ENCODE measurements at regions not wholly inside any gene's neighbourhood (a gene's known extent, or its start where the extent isn't known, plus 50 kb on each side); places are given as distances from the start of the nearest gene placed in this dataset.

DNA sequence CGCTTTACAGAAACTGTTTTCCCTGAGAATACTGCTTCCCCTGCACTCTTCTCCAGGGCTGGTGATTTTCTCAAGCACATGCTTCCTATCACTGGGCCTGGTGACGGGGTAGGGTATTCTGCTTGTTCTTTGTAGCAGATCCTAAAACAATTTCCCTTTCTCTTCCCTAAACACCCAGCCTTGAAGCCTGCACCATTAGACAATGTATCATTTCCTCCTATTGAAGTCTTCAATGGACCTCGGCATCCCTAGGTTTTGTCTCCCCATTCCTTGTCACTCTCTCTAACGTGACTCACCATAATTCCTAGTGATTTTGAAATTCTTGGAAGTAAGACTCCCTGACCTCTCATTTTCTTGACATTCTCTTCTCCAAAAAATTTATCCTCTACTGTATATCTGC, 109.5 kb upstream of the GHITM start:
- Histone ChIP-seq H3K9ac (ENCODE audit: low read length) (no peak overlapping the region), H3K36me3 (ENCODE audit: control insufficient read depth, insufficient read depth, low read length) (no peaks in the 10 kb centered on the region), H3K27ac (ENCODE audit: low read depth, low read length) (no peak overlapping the region), H3K4me3 (ENCODE audit: low read depth, low read length) (no peak overlapping the region), H3K4me1 (ENCODE audit: control insufficient read depth, insufficient read depth, low read length) (no peaks in the 10 kb centered on the region), H3K27me3 (ENCODE audit: control insufficient read depth, insufficient read depth, low read length) (no peaks in the 10 kb centered on the region), H3K9me3 (ENCODE audit: control insufficient read depth, insufficient read depth, low read depth, low read length) (no peaks in the 10 kb centered on the region; the same call in 1 of the 2 replicates)

DNA sequence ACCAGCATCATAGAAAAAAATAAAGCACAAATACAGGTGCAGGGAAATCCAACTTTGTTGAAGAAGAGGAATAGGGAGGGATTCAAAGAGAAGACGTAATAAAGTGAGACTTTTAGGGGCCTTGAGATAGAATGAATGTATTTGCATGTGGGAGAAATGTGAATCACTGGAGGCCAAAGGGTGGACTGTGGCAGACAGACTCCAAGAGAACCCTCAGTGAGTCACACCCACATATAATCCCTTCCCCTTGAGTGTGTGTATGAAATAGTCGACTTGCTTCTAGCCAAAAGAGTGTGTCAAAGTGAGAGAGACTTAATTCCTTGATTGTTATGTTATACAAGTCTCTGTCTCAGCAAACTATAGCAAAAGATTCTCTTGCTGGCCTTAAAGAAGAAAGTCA, 101.3 kb upstream of the GHITM start:
- Histone ChIP-seq H3K9me3 (ENCODE audit: control insufficient read depth, insufficient read depth, low read depth, low read length) (no peaks in the 10 kb centered on the region; the same call in 1 of the 2 replicates), H3K27me3 (ENCODE audit: control insufficient read depth, insufficient read depth, low read length) (no peaks in the 10 kb centered on the region)

DNA sequence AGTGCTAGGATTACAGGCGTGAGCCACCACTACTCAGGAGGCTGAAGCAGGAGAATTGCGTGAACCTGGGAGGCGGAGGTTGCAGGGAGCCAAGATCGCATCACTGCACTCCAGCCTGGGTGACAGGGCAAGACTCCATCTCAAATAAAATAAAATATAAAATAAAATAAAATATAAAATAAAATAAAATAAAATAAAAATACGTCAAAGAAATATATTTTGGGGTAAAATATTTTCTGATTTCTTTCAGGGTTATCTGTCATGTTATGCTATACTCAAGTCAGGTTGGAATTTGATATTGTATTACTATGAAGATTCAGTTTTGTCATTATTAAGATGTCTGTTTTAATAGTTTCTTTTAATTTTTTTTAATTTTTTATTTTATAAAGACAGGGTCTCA, 99.4 kb upstream of the GHITM start:
- H3K4me3 ChIP-seq (ENCODE audit: low read depth, low read length): no peak overlapping the region
- no peaks in the 10 kb centered on the region for H3K9me3 ChIP-seq (ENCODE audit: control insufficient read depth, insufficient read depth, low read depth, low read length)
- H3K27ac ChIP-seq (ENCODE audit: low read depth, low read length): no peak overlapping the region
- H3K9ac ChIP-seq (ENCODE audit: low read length): no peak overlapping the region
- H3K27me3 ChIP-seq (ENCODE audit: control insufficient read depth, insufficient read depth, low read length): no peaks in the 10 kb centered on the region
- H3K4me1 ChIP-seq (ENCODE audit: control insufficient read depth, insufficient read depth, low read length): no peaks in the 10 kb centered on the region
- no peaks in the 10 kb centered on the region for H3K36me3 ChIP-seq (ENCODE audit: control insufficient read depth, insufficient read depth, low read length)

More for the DNA sequence above, 101.3 kb upstream of the GHITM start:
- H3K27ac ChIP-seq (ENCODE audit: low read depth, low read length): no peak overlapping the region
- H3K4me1 ChIP-seq (ENCODE audit: control insufficient read depth, insufficient read depth, low read length): no peaks in the 10 kb centered on the region
- no peak overlapping the region for H3K9ac ChIP-seq (ENCODE audit: low read length)
- no peak overlapping the region for H3K4me3 ChIP-seq (ENCODE audit: low read depth, low read length)
- H3K36me3 ChIP-seq (ENCODE audit: control insufficient read depth, insufficient read depth, low read length): no peaks in the 10 kb centered on the region

DNA sequence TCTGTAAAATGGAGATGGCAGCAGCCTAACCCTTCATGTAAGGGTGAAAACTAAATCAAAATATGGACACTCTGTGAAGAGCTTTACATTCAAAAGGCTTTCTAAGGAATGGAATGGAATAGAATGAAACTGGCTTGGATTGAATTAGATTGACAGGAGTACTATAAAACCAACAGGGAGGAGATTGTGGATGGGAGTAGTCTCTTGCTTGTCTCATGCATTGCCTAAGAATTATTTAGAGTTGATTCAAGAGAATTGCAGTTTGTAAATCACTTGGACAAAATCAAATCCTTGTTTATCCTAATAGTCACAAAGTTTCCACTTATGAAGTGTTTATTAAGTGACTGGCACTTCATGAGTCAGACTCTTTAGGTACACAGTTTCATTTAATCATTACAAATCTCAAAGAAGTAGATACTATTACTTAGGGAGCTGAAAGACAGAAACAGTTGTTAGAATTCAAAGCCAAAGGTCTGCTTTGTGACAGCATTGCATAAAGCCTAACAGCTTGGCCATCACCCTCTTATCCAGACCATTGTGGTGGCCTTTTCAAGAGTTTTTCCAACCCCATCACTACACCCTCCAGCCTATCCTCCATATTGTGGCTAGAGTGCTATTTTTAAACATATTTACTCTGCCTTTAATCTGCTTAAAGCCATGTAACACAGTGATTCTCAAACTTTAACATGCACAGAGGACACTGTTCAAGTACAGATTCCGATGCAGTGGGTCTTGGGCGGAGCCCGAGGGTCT, 91.9 kb upstream of the GHITM start:
- H3K4me3 ChIP-seq (ENCODE audit: low read depth, low read length): no peak overlapping the region
- H3K9ac ChIP-seq (ENCODE audit: low read length): no peak overlapping the region

GRCh38 chr10:84049645-84050011, 89.7 kb upstream of the GHITM start:
- no peak overlapping the region for H3K9ac ChIP-seq (ENCODE audit: low read length)
- H3K36me3 ChIP-seq (ENCODE audit: control insufficient read depth, insufficient read depth, low read length): no peaks in the 10 kb centered on the region
- peaks cover 3% of the 10 kb centered on the region; the same call in 1 of the 2 replicates for H3K9me3 ChIP-seq (ENCODE audit: control insufficient read depth, insufficient read depth, low read depth, low read length)
- H3K4me3 ChIP-seq (ENCODE audit: low read depth, low read length): no peak overlapping the region
- H3K27ac ChIP-seq (ENCODE audit: low read depth, low read length): no peak overlapping the region
- no peaks in the 10 kb centered on the region for H3K27me3 ChIP-seq (ENCODE audit: control insufficient read depth, insufficient read depth, low read length)
- H3K4me1 ChIP-seq (ENCODE audit: control insufficient read depth, insufficient read depth, low read length): no peaks in the 10 kb centered on the region

More for the DNA sequence above, 91.9 kb upstream of the GHITM start:
- H3K27ac ChIP-seq (ENCODE audit: low read depth, low read length): no peak overlapping the region
- peaks cover 3% of the 10 kb centered on the region; the same call in 1 of the 2 replicates for H3K9me3 ChIP-seq (ENCODE audit: control insufficient read depth, insufficient read depth, low read depth, low read length)
- H3K27me3 ChIP-seq (ENCODE audit: control insufficient read depth, insufficient read depth, low read length): no peaks in the 10 kb centered on the region
- no peaks in the 10 kb centered on the region for H3K36me3 ChIP-seq (ENCODE audit: control insufficient read depth, insufficient read depth, low read length)
- no peaks in the 10 kb centered on the region for H3K4me1 ChIP-seq (ENCODE audit: control insufficient read depth, insufficient read depth, low read length)

- Histone ChIP-seq H3K4me1 (ENCODE audit: control insufficient read depth, insufficient read depth, low read length) (no peaks in the 10 kb centered on the region), H3K27ac (ENCODE audit: low read depth, low read length) (no peak overlapping the region), H3K9ac (ENCODE audit: low read length) (no peak overlapping the region), H3K27me3 (ENCODE audit: control insufficient read depth, insufficient read depth, low read length) (no peaks in the 10 kb centered on the region), H3K4me3 (ENCODE audit: low read depth, low read length) (no peak overlapping the region), H3K36me3 (ENCODE audit: control insufficient read depth, insufficient read depth, low read length) (no peaks in the 10 kb centered on the region), H3K9me3 (ENCODE audit: control insufficient read depth, insufficient read depth, low read depth, low read length) (peaks cover 3% of the 10 kb centered on the region; the same call in 1 of the 2 replicates)
Measured at GRCh38 chr10:84053626-84054025, 85.7 kb upstream of the GHITM start.

- H3K4me1 ChIP-seq (ENCODE audit: control insufficient read depth, insufficient read depth, low read length): no peaks in the 10 kb centered on the region
- no peaks in the 10 kb centered on the region for H3K27me3 ChIP-seq (ENCODE audit: control insufficient read depth, insufficient read depth, low read length)
- H3K36me3 ChIP-seq (ENCODE audit: control insufficient read depth, insufficient read depth, low read length): no peaks in the 10 kb centered on the region
- H3K27ac ChIP-seq (ENCODE audit: low read depth, low read length): no peak overlapping the region
- no peak overlapping the region for H3K9ac ChIP-seq (ENCODE audit: low read length)
- no peak overlapping the region for H3K4me3 ChIP-seq (ENCODE audit: low read depth, low read length)
- peaks cover under 1% of the 10 kb centered on the region; the same call in 1 of the 2 replicates for H3K9me3 ChIP-seq (ENCODE audit: control insufficient read depth, insufficient read depth, low read depth, low read length)
Measured at GRCh38 chr10:84054743-84055142, 84.6 kb upstream of the GHITM start.

DNA sequence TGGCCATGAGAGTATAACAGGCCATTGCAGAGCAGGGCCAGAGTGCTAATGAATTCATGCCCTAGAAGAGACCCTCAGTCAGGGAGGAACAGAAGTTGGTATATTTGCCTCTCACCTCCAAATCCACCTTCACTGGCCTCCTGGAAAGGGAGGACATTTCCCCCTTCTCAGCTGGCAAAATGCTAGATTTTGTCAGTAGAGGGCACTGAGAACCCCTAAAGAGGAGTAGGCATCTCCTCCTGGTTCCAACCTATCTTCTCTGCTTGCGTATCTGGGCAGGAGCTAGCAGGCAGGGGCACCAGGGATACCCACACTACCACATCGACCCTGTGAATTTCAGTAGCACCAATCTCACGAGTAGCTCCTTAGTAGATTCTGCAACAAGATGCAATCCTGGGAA, 79.8 kb upstream of the GHITM start:
- Histone ChIP-seq H3K4me1 (ENCODE audit: control insufficient read depth, insufficient read depth, low read length) (no peaks in the 10 kb centered on the region), H3K36me3 (ENCODE audit: control insufficient read depth, insufficient read depth, low read length) (no peaks in the 10 kb centered on the region), H3K4me3 (ENCODE audit: low read depth, low read length) (no peak overlapping the region), H3K27me3 (ENCODE audit: control insufficient read depth, insufficient read depth, low read length) (no peaks in the 10 kb centered on the region), H3K9ac (ENCODE audit: low read length) (no peak overlapping the region), H3K27ac (ENCODE audit: low read depth, low read length) (no peak overlapping the region), H3K9me3 (ENCODE audit: control insufficient read depth, insufficient read depth, low read depth, low read length) (no peaks in the 10 kb centered on the region)

DNA sequence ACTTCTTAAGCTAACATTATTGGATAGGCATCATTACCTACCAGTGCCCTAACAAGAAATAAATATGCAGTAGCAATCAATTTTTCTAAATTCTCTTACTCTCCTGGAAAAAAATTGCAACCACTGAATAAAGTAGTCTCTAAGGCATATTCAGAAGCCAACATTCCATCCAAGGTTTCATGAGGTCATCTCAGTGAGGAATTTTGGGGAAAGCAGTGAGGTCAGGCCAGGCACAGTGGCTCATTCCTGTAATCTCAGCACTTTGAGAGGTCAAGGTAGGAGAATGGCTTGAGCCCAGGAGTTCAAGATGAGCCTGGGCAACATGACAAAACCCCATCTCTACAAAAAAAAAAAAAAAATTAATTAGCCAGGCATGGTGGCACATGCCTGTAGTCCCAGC, 75.9 kb upstream of the GHITM start:
- no peaks in the 10 kb centered on the region for H3K36me3 ChIP-seq (ENCODE audit: control insufficient read depth, insufficient read depth, low read length)
- no peaks in the 10 kb centered on the region for H3K4me1 ChIP-seq (ENCODE audit: control insufficient read depth, insufficient read depth, low read length)
- no peak overlapping the region for H3K27ac ChIP-seq (ENCODE audit: low read depth, low read length)
- H3K27me3 ChIP-seq (ENCODE audit: control insufficient read depth, insufficient read depth, low read length): no peaks in the 10 kb centered on the region
- H3K9ac ChIP-seq (ENCODE audit: low read length): no peak overlapping the region
- no peaks in the 10 kb centered on the region for H3K9me3 ChIP-seq (ENCODE audit: control insufficient read depth, insufficient read depth, low read depth, low read length)
- H3K4me3 ChIP-seq (ENCODE audit: low read depth, low read length): no peak overlapping the region

GRCh38 chr10:84065804-84066601, 73.3 kb upstream of the GHITM start:
- no peak overlapping the region for H3K9ac ChIP-seq (ENCODE audit: low read length)
- H3K4me1 ChIP-seq (ENCODE audit: control insufficient read depth, insufficient read depth, low read length): no peaks in the 10 kb centered on the region
- H3K27me3 ChIP-seq (ENCODE audit: control insufficient read depth, insufficient read depth, low read length): no peaks in the 10 kb centered on the region
- no peak overlapping the region for H3K27ac ChIP-seq (ENCODE audit: low read depth, low read length)
- no peaks in the 10 kb centered on the region for H3K36me3 ChIP-seq (ENCODE audit: control insufficient read depth, insufficient read depth, low read length)
- no peaks in the 10 kb centered on the region for H3K9me3 ChIP-seq (ENCODE audit: control insufficient read depth, insufficient read depth, low read depth, low read length)
- H3K4me3 ChIP-seq (ENCODE audit: low read depth, low read length): no peak overlapping the region

GRCh38 chr10:84074521-84074920, 64.8 kb upstream of the GHITM start:
- Histone ChIP-seq H3K9ac (ENCODE audit: low read length) (no peak overlapping the region), H3K27ac (ENCODE audit: low read depth, low read length) (no peak overlapping the region), H3K4me1 (ENCODE audit: control insufficient read depth, insufficient read depth, low read length) (peaks cover 3% of the 10 kb centered on the region; the same call in 1 of the 2 replicates), H3K4me3 (ENCODE audit: low read depth, low read length) (no peak overlapping the region), H3K9me3 (ENCODE audit: control insufficient read depth, insufficient read depth, low read depth, low read length) (no peaks in the 10 kb centered on the region), H3K27me3 (ENCODE audit: control insufficient read depth, insufficient read depth, low read length) (no peaks in the 10 kb centered on the region), H3K36me3 (ENCODE audit: control insufficient read depth, insufficient read depth, low read length) (no peaks in the 10 kb centered on the region)

Measured in HUES6 (cell line).